Panc1 (cell line): ENCODE measurements at regions not wholly inside any gene's neighbourhood (a gene's known extent, or its start where the extent isn't known, plus 50 kb on each side); places are given as distances from the start of the nearest gene placed in this dataset.

ENCODE experiments used
- ATAC-seq: fragments of 200-7000 bp; cut with Tn5 transposase; 2 replicates; pipeline ENCODE4 v1.9.1; 2020; ENCODE audit warnings: mild to moderate bottlenecking, moderate library complexity
- BruUV-seq: library from RNA; stranded (reverse); fragments of 400-500 nt; replicated peaks from 2 replicates; lab custom pipeline; 2021; lab: Mats Ljungman, UMichigan
- CTCF ChIA-PET: fragments of 300-600 bp; sonication (Branson Sonifier 250); formaldehyde crosslinking; loops from one replicate; lab custom pipeline; 2022; ENCODE audit warnings: antibody characterized with exemption; lab: Charles Lee
- POLR2A ChIA-PET: fragments of 300-600 bp; sonication (Branson Sonifier 250); formaldehyde crosslinking; loops from one replicate; lab custom pipeline; 2022; ENCODE audit warnings: antibody characterized with exemption; lab: Charles Lee
- DNase-seq: peaks from one replicate; pipeline ENCODE4 v3.0.0-alpha.2; 2010; ENCODE audit warnings: low read depth, low spot score
- H3K27ac ChIP-seq: 2 replicates; pipeline ENCODE4 v1.5.1; 2011; ENCODE audit warnings: mild to moderate bottlenecking, low read length, inconsistent platforms
- H3K27me3 ChIP-seq: fragments of 200-500 bp; sonication (Bioruptor generic); 2 replicates; pipeline ENCODE4 v1.6.0; 2014; ENCODE audit warnings: low read length, inconsistent platforms; ENCODE audit not compliant: control insufficient read depth, insufficient read depth
- H3K36me3 ChIP-seq: fragments of 200-500 bp; sonication (Bioruptor generic); 2 replicates; pipeline ENCODE4 v1.5.1; 2014; ENCODE audit warnings: inconsistent platforms, mild to moderate bottlenecking, low read length, moderate library complexity; ENCODE audit not compliant: control insufficient read depth, insufficient read depth
- H3K4me1 ChIP-seq: 2 replicates; pipeline ENCODE4 v1.5.1; 2011; ENCODE audit warnings: inconsistent platforms, mild to moderate bottlenecking, low read length, moderate library complexity; ENCODE audit not compliant: control insufficient read depth, insufficient read depth
- H3K4me3 ChIP-seq, 2 experiments: 2 replicates each; pipeline ENCODE4 v1.5.1; 2011 to 2012; ENCODE audit warnings: low read depth in 2 of 2, low read length in 2 of 2, mild to moderate bottlenecking in 2 of 2, inconsistent platforms in 1 of 2, moderate library complexity in 1 of 2
- H3K9me3 ChIP-seq: fragments of 200-500 bp; sonication (Bioruptor generic); 2 replicates; pipeline ENCODE4 v1.5.1; 2014; ENCODE audit warnings: low read depth, mild to moderate bottlenecking, inconsistent platforms, low read length, moderate library complexity; ENCODE audit not compliant: control insufficient read depth, insufficient read depth
- CTCF ChIP-seq: fragments of 450-650 bp; IDR thresholded peaks from 2 replicates; pipeline ENCODE4 v1.5.1; 2017; ENCODE audit warnings: mild to moderate bottlenecking
- POLR2AphosphoS5 ChIP-seq: IDR thresholded peaks from 2 replicates; pipeline ENCODE4 v1.6.1; 2012; ENCODE audit warnings: mild to moderate bottlenecking, low read depth, low read length, moderate library complexity
- REST ChIP-seq, 2 experiments: IDR thresholded peaks; 2 replicates each; pipeline ENCODE4 v1.6.1; 2011 to 2012; ENCODE audit warnings: low read depth in 2 of 2, control low read depth in 1 of 2, low read length in 1 of 2, mild to moderate bottlenecking in 1 of 2, moderate library complexity in 1 of 2; ENCODE audit not compliant: insufficient read depth in 1 of 2
- SIN3A ChIP-seq: IDR thresholded peaks from 2 replicates; pipeline ENCODE4 v1.6.1; 2012; ENCODE audit warnings: low read depth, mild to moderate bottlenecking, low read length, moderate library complexity, borderline replicate concordance; ENCODE audit not compliant: insufficient read depth
- TCF7L2 ChIP-seq: IDR thresholded peaks from 2 replicates; pipeline ENCODE4 v1.6.1; 2011; ENCODE audit warnings: mild to moderate bottlenecking, low read depth, low read length, inconsistent platforms
- in situ Hi-C: cut with HindIII; loops from 2 replicates; pipeline ENCODE4 v1.10.0; 2016; ENCODE audit warnings: low sequenced_read_pairs, low pct_unique_long_range_greater_than_20kb
- intact Hi-C: fragments of 100-400 bp; cut with micrococcal nuclease; formaldehyde crosslinking; loops from one replicate; pipeline ENCODE4 v1.10.0; 2022; ENCODE audit not compliant: unreplicated experiment

- DNase-seq (no peak), ATAC-seq (no peak)
- Histone ChIP-seq H3K4me1 (no peaks in the 10 kb centered on the region), H3K27ac (no peak overlapping the region), H3K4me3 (no peak overlapping the region), H3K27me3 (0 out of 2 replicates have a peak, but pooled peaks cover 2% of the 10 kb centered on the region), H3K36me3 (no peaks in the 10 kb centered on the region), H3K9me3 (no peaks in the 10 kb centered on the region)
- no TSS peak for BruUV-seq
- ChIA-PET CTCF (no interaction called here), POLR2A (no interaction called here)
- TF ChIP-seq POLR2AphosphoS5 (no peak), REST (IDR thresholded peaks at IDR 0.05; ENCODE audit: insufficient read depth in 1 of 2, low read depth in 2 of 2, low read length in 1 of 2) (no peak), TCF7L2 (no peak)
- intact Hi-C loops (no loop called here), in situ Hi-C loops (no loop called here)
These were observed 117.0 kb upstream of the GALNT2 start for GRCh38 chr1:229950020-229950419.

GRCh38 chr1:229950908-229951307 is 116.1 kb upstream of the GALNT2 start:
- ATAC-seq (no peak), DNase-seq (no peak)
- Histone ChIP-seq H3K4me3 (no peak overlapping the region), H3K27me3 (0 out of 2 replicates have a peak, but pooled peaks cover 2% of the 10 kb centered on the region), H3K27ac (no peak overlapping the region), H3K4me1 (no peaks in the 10 kb centered on the region), H3K9me3 (no peaks in the 10 kb centered on the region), H3K36me3 (no peaks in the 10 kb centered on the region)
- intact Hi-C loops, result no loop called here
- ChIA-PET POLR2A (no interaction called here), CTCF (no interaction called here)
- no peak for TF ChIP-seq REST (IDR thresholded peaks at IDR 0.05; ENCODE audit: insufficient read depth in 1 of 2, low read depth in 2 of 2, low read length in 1 of 2)
- TF ChIP-seq TCF7L2, result no peak
- no peak for TF ChIP-seq CTCF
- TF ChIP-seq POLR2AphosphoS5, result no peak
- no peak for TF ChIP-seq SIN3A
- in situ Hi-C loops, result no loop called here
- BruUV-seq, result no TSS peak
